ENCODE measurements at regions not wholly inside any gene's neighbourhood (a gene's known extent, or its start where the extent isn't known, plus 50 kb on each side); places are given as distances from the start of the nearest gene placed in this dataset.

DNA sequence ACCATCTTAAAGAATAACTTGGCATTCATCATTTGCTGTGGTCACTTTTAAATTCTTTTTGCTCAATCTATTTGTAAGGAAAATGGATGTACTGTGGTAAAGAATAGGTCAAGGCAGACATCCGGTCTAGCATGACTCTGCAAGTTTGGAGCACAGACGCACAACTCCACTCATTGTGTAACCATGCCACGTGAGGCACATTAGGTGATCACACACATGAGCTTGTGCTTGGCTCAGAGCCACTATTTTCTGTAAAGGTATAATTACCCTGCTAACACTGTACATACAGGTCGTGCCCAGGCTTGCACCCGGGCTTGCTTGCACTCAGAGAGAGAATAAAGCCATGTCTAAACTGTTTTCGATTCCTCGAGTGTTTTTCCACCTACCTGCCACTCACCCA lies 1289.1 kb upstream of the ADGRB3 start:
- no peaks in the 10 kb centered on the region for H3K36me3 ChIP-seq (ENCODE audit: control insufficient read depth, insufficient read depth, low read length)
- TF ChIP-seq, protein P1, sequence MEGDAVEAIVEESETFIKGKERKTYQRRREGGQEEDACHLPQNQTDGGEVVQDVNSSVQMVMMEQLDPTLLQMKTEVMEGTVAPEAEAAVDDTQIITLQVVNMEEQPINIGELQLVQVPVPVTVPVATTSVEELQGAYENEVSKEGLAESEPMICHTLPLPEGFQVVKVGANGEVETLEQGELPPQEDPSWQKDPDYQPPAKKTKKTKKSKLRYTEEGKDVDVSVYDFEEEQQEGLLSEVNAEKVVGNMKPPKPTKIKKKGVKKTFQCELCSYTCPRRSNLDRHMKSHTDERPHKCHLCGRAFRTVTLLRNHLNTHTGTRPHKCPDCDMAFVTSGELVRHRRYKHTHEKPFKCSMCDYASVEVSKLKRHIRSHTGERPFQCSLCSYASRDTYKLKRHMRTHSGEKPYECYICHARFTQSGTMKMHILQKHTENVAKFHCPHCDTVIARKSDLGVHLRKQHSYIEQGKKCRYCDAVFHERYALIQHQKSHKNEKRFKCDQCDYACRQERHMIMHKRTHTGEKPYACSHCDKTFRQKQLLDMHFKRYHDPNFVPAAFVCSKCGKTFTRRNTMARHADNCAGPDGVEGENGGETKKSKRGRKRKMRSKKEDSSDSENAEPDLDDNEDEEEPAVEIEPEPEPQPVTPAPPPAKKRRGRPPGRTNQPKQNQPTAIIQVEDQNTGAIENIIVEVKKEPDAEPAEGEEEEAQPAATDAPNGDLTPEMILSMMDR (IDR thresholded peaks at IDR 0.05): no peak
- H3K9ac ChIP-seq: no peak overlapping the region
- H3K9me3 ChIP-seq (ENCODE audit: control insufficient read depth, low read length): no peaks in the 10 kb centered on the region
- H2AFZ ChIP-seq: no peak overlapping the region
- H3K27ac ChIP-seq: no peak overlapping the region
- no peak overlapping the region for H3K4me3 ChIP-seq (ENCODE audit: low read depth, low read length)
- no peaks in the 10 kb centered on the region for H3K4me1 ChIP-seq
- H3K79me2 ChIP-seq: no peaks in the 10 kb centered on the region
- no peaks in the 10 kb centered on the region for H3K27me3 ChIP-seq (ENCODE audit: control insufficient read depth, insufficient read depth, low read length)
- no peak overlapping the region for H3K4me2 ChIP-seq (ENCODE audit: low read length)

DNA sequence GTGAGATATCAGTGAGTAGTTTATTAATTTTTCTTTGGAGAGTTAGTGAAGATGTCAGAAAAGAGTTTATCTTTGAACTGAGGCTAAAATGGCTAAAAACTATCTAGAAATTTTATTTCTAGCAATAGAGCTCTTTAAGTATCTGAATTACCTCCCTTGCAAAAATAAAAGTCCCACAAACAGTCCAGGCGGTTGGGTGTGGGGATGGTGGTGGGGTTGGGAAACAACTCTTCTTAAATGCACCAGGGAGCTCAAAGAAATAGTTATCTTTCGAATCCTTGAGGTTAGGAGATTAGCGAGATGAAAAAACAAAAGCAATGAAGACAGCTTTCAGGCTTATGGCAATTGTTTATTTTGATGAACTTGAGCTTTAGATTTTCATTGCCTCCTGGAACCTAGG lies 1299.1 kb upstream of the ADGRB3 start:
- no peaks in the 10 kb centered on the region for H3K9me3 ChIP-seq (ENCODE audit: control insufficient read depth, low read length)
- H3K4me2 ChIP-seq (ENCODE audit: low read length): no peak overlapping the region
- H3K27me3 ChIP-seq (ENCODE audit: control insufficient read depth, insufficient read depth, low read length): no peaks in the 10 kb centered on the region
- H3K9ac ChIP-seq: no peak overlapping the region
- no peaks in the 10 kb centered on the region for H3K4me1 ChIP-seq
- H3K36me3 ChIP-seq (ENCODE audit: control insufficient read depth, insufficient read depth, low read length): no peaks in the 10 kb centered on the region
- H3K27ac ChIP-seq: no peak overlapping the region
- H2AFZ ChIP-seq: no peak overlapping the region
- no peak overlapping the region for H3K4me3 ChIP-seq (ENCODE audit: low read depth, low read length)
- TF ChIP-seq, protein P1 (IDR thresholded peaks at IDR 0.05): no peak
- H3K79me2 ChIP-seq: no peaks in the 10 kb centered on the region

DNA sequence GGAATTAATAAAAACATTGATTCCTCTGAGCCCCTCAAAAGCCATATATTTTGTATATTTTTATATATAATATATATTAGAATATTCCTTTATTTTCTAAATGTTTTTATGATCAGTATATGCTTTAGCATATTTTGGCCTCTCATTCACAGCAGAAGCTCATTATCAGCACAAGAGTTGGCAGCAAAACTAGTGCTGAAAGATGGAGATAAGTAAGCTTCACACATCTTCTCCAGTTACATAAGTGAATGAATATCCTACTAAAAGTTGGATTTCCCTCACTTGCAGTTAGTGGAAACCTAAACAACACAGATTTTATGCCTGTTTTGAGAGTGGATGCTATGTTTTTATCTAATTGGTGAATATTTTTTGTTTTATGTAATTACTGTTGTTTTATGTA lies 1303.8 kb upstream of the ADGRB3 start:
- Histone ChIP-seq H3K36me3 (ENCODE audit: control insufficient read depth, insufficient read depth, low read length) (no peaks in the 10 kb centered on the region), H3K27me3 (ENCODE audit: control insufficient read depth, insufficient read depth, low read length) (no peaks in the 10 kb centered on the region), H3K9me3 (ENCODE audit: control insufficient read depth, low read length) (no peaks in the 10 kb centered on the region), H3K9ac (no peak overlapping the region), H3K4me2 (ENCODE audit: low read length) (no peak overlapping the region), H3K4me1 (no peaks in the 10 kb centered on the region), H3K27ac (no peak overlapping the region), H3K4me3 (ENCODE audit: low read depth, low read length) (no peak overlapping the region), H2AFZ (no peak overlapping the region), H3K79me2 (no peaks in the 10 kb centered on the region)
- TF ChIP-seq, protein P1 (IDR thresholded peaks at IDR 0.05): no peak

DNA sequence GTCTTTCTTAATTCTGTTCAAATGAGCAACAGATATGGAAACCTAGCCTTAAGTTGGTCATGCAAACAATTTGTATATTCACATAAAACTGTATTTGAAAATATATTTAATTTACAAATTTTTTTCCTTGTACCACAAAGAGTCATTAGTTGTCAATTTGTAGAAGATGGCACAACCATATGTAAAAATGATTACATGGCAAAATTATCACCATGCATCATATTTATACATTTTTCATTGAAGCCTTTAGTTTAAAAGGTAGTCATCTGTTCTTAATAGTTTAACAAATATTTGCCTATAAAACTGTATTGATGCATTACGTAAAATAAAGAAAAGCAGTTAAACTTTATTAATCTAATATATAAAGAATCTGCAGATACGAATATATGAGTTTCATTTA lies 1306.8 kb upstream of the ADGRB3 start:
- H3K9me3 ChIP-seq (ENCODE audit: control insufficient read depth, low read length): no peaks in the 10 kb centered on the region
- no peaks in the 10 kb centered on the region for H3K36me3 ChIP-seq (ENCODE audit: control insufficient read depth, insufficient read depth, low read length)
- no peak overlapping the region for H3K4me2 ChIP-seq (ENCODE audit: low read length)
- H2AFZ ChIP-seq: no peak overlapping the region
- H3K27ac ChIP-seq: no peak overlapping the region
- no peak overlapping the region for H3K9ac ChIP-seq
- no peaks in the 10 kb centered on the region for H3K27me3 ChIP-seq (ENCODE audit: control insufficient read depth, insufficient read depth, low read length)
- TF ChIP-seq, protein P1 (IDR thresholded peaks at IDR 0.05): no peak
- no peaks in the 10 kb centered on the region for H3K79me2 ChIP-seq
- H3K4me1 ChIP-seq: no peaks in the 10 kb centered on the region
- no peak overlapping the region for H3K4me3 ChIP-seq (ENCODE audit: low read depth, low read length)

DNA sequence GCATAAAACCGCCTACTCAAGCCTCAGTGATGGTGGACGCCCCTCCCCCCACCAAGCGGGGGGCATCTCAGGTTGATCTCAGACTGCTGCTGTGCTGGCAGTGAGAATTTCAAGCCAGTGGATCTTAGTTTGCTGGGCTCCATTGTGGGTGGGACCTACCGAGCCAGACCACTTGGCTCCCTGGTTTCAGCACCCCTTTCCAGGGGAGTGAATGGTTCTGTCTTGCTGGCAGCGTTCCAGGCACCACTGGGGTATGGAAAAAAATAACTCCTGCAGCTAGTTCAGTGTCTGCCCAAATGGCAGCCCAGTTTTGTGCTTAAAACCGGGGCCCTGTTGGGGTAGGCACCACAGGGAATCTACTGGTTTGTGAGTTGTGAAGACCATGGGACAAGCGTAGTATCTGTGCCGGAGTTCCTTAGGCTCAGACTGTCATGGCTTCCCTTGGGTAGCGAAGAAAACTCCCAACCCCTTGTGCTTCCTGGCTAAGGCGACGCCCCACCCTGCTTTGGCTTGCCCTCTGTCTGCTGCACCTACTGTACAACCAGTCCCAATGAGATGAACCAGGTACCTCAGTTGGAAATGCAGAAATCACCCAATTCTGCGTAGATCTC lies 1334.5 kb upstream of the ADGRB3 start:
- Histone ChIP-seq H3K4me3 (ENCODE audit: low read depth, low read length) (no peak overlapping the region), H2AFZ (no peak overlapping the region), H3K9ac (no peak overlapping the region), H3K27ac (no peak overlapping the region), H3K27me3 (ENCODE audit: control insufficient read depth, insufficient read depth, low read length) (no peaks in the 10 kb centered on the region), H3K79me2 (no peaks in the 10 kb centered on the region), H3K4me1 (no peaks in the 10 kb centered on the region), H3K9me3 (ENCODE audit: control insufficient read depth, low read length) (peaks cover 5% of the 10 kb centered on the region), H3K36me3 (ENCODE audit: control insufficient read depth, insufficient read depth, low read length) (no peaks in the 10 kb centered on the region), H3K4me2 (ENCODE audit: low read length) (no peak overlapping the region)
- TF ChIP-seq, protein P1 (IDR thresholded peaks at IDR 0.05): no peak
